GM21529 (cell line): ENCODE measurements at regions not wholly inside any gene's neighbourhood (a gene's known extent, or its start where the extent isn't known, plus 50 kb on each side); places are given as distances from the start of the nearest gene placed in this dataset.
A peak's percentile ranks its signal among the peaks of the same experiment; 100 is the strongest.

Experiments
- ATAC-seq: cut with Tn5 transposase; IDR thresholded peaks from one replicate; pipeline ENCODE4 v1.9.1; 2021; ENCODE audit not compliant: unreplicated experiment

GRCh38 chr4:56757821-56758411, 63.6 kb downstream of the SPINK2 start:
- peak; percentile 87 for ATAC-seq

DNA sequence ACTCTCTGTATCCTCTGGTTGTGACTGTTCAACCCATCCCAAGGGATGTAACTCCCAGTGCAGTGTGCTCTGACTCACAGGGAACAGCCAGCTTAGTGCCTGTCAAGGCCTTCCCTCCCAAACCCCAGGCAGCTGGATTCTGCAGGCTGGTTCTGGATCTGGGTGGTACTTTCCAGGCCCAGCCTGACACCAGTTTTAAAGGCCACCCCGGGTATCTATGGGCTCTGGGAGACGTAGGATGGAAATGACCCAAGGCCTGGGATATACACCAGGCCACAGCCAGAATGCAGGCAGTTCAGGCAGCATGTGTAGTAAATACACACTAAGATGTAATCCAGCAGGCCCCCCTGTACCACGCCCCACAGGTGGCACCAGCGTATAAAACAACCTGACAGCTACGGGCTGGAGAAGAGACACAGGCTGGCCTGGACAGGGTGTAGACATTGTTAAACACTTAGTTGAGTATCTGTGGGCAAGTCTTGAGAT, 64.2 kb downstream of the SPINK2 start:
- ATAC-seq = peak; percentile 38

- no peak for ATAC-seq
These were observed 65.6 kb downstream of the SPINK2 start for GRCh38 chr4:56755901-56756300.

GRCh38 chr4:56752985-56753384, 68.5 kb downstream of the SPINK2 start:
- ATAC-seq = no peak

DNA sequence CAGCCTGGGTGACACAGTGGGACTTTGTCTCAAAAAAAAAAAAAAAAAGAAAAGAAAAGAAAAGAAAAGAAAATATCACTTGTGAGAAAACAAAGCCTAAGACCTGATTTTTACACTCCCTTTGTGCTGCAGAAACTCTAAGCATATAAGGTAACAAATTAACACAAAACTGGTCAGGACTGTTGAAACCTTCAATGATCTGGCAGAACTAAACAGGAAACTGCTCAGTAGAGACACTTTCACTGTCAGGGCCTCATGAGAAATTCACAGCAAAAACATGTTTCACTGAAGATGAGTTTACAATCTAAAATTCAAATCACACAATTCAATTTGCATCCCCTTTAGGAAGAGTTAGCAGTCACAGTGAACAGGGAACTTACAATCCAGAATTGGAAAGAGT, 69.1 kb upstream of the HOPX start:
- ATAC-seq = no peak

- no peak for ATAC-seq
These were observed 67.2 kb upstream of the HOPX start for GRCh38 chr4:56748271-56748670.

DNA sequence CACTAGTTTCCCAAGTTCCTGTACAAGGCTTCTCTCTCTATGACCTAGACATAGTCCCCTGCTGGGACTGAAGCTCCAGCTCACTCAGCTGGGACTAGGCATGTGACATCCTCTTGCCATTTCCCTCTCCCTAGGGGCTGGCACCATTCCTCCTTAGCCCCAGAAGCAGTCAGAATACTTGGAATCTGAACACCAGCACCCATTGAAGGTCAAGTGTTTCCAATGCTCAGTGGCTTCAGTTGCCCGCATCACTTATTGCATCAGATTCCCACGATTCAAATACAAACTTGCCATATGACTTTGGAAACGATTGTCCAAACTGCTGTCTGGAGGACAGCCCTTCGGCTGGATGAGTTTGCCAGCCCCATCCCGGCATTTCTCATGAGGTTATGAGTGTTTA, 65.5 kb upstream of the HOPX start:
- no peak for ATAC-seq

DNA sequence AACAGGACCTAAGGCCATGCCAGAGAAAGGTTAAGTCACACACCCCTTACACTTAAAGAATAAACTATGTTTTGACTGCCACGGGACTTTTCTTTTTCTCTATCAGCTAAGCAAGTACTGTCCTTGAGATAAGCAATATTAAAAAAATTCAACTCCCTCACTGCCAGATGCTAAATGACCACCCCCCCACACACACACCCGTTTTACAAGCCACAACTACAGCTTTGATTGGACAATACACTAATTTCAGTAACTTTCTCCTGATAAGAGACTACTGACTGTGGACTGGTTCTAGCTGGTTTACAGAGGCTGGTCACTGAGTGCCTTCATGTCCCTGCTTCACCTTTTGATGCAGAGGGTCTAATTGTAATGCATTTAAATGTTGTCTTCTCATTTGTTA, 63.9 kb upstream of the HOPX start:
- no peak for ATAC-seq

GRCh38 chr4:56744030-56744429, 62.9 kb upstream of the HOPX start:
- ATAC-seq = no peak

- no peak for ATAC-seq
These were observed 62.5 kb upstream of the HOPX start for GRCh38 chr4:56743550-56743949.

DNA sequence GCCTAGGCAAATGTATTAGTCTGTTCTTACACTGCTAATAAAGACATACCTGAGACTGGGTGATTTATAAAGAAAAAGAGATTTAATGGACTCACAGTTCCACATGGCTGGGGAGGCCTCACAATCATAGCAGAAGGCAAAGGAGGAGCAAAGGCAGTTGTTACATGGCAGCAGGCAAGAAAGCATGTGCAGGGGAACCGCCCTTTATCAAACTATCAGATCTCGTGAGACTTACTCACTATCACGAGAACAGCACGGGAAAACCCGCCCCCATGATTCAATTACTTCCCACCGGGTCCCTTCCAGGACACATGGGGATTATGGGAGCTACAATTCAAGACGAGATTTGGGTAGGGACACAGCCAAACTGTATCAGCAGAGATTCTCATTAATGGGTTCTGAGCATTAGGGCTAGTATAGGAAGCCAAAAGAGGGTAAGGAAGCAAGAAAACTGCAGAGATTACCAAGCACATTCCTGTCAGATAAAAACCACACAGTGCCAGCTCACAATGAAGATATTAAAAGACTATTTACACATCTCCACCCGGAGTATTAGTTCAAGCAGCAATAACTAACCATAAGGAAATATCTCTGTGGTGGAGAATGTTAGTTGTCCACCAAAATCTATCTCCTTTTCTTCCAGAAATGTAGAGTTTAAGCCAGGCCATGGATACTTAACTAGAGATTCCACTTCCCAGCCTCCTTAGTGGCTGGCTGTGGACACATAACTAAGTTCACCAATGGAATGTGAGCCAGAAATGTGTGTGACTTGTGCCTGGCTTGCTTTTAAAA, 61.2 kb upstream of the HOPX start:
- no peak for ATAC-seq

GRCh38 chr4:56741595-56741994, 60.5 kb upstream of the HOPX start:
- no peak for ATAC-seq

GRCh38 chr4:56739066-56739777, 58.1 kb upstream of the HOPX start:
- ATAC-seq = no peak

DNA sequence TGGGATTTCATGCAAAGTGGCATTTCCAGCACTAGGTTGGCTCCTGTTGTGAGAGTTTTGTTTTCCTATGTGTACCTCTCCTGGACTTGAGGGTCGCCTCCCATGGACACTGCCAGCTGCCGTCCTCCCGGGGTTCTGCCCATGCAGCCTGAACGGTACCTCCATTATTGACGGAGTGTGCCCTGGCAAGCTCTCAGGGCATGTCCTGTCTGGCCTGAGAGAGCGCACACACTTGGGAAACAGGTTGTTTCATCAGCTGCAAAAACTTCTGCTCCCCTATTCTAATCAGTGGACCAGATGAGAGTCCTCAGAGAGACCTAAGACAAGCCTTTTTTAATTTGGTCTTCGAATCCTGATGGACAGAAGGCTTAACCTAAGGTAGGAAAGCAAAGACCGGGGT, 56.6 kb upstream of the HOPX start:
- ATAC-seq = no peak

GRCh38 chr4:56733352-56733751, 52.3 kb upstream of the HOPX start:
- ATAC-seq = no peak

DNA sequence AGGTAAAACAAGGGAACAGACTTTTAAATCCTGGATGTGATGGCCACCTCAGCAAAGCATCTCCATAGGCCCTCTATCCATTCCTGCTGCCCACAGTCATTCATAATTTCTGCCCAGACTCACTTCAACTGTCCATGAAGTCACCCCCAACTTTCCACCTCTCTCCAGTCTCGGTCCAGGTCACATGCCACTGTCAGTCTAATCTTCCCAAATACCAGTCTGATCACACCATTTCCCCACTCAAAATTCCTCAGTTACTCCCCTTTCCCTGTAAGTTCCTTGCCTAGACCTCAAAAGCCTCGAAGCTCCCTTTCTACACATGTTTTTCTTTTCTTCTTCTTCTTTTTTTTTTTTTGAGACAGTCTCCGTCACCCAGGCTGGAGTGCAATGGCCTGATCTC, 51.2 kb upstream of the HOPX start:
- ATAC-seq = no peak

DNA sequence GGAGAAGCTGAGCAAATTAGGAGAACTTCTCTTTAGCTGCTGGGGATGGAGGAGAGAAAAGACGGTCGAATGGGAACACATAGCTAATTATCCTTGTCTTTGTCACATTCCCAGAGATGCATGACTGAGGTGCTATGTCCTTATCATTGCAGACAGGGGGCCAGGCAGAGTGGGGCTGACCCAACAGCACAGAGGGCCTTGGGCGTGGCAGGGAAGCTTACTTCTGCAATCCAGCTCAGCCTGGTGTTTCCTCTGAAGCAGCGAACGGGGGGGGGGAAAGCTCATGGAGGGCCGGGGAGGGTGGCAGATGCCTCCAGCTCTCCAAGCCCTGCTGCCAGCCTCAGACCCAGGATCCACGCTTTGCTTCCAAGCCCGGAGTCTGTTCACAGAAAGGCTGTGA, 50.8 kb upstream of the HOPX start:
- ATAC-seq = no peak
